T-helper 1 cell treated with Interleukin-12 subunit alpha and Interleukin-12 subunit beta and Interleukin-4 antibody, amounts not matched to agents 30 μg/mL and 1 μg/mL, for 36 hours (primary cell): ENCODE measurements at regions not wholly inside any gene's neighbourhood (a gene's known extent, or its start where the extent isn't known, plus 50 kb on each side); places are given as distances from the start of the nearest gene placed in this dataset.

ENCODE experiments used
- H3K27ac Mint-ChIP-seq: one replicate; pipeline ENCODE4 v1.8.0; 2021; ENCODE audit warnings: mild to moderate bottlenecking, mixed read lengths
- H3K27me3 Mint-ChIP-seq: one replicate; pipeline ENCODE4 v1.8.0; 2021; ENCODE audit warnings: low read depth, mixed read lengths
- H3K36me3 Mint-ChIP-seq: one replicate; pipeline ENCODE4 v1.8.0; 2021; ENCODE audit warnings: low read depth, mixed read lengths
- H3K4me1 Mint-ChIP-seq: one replicate; pipeline ENCODE4 v1.8.0; 2021; ENCODE audit warnings: low read depth, mixed read lengths
- H3K4me3 Mint-ChIP-seq: one replicate; pipeline ENCODE4 v1.8.0; 2021; ENCODE audit warnings: mild to moderate bottlenecking, moderate library complexity, mixed read lengths
- H3K9me3 Mint-ChIP-seq: one replicate; pipeline ENCODE4 v1.8.0; 2021; ENCODE audit warnings: mixed read lengths

- Mint-ChIP-seq H3K36me3 (no peaks in the 10 kb centered on the region), H3K4me3 (no peak overlapping the region), H3K4me1 (no peaks in the 10 kb centered on the region), H3K27me3 (peaks cover 15% of the 10 kb centered on the region), H3K27ac (no peak overlapping the region), H3K9me3 (no peaks in the 10 kb centered on the region)
These were observed 127.3 kb downstream of the TM2D1 start for GRCh38 chr1:61597601-61598000.

GRCh38 chr1:61593331-61593730 lies 131.6 kb downstream of the TM2D1 start:
- no peaks in the 10 kb centered on the region for H3K4me1 Mint-ChIP-seq
- H3K9me3 Mint-ChIP-seq = no peaks in the 10 kb centered on the region
- H3K27me3 Mint-ChIP-seq = peaks cover 15% of the 10 kb centered on the region
- no peak overlapping the region for H3K4me3 Mint-ChIP-seq
- no peaks in the 10 kb centered on the region for H3K36me3 Mint-ChIP-seq
- no peak overlapping the region for H3K27ac Mint-ChIP-seq

- H3K27me3 Mint-ChIP-seq = peaks cover 17% of the 10 kb centered on the region
- H3K4me1 Mint-ChIP-seq = no peaks in the 10 kb centered on the region
- no peaks in the 10 kb centered on the region for H3K9me3 Mint-ChIP-seq
These were observed 133.6 kb downstream of the TM2D1 start for GRCh38 chr1:61591351-61591750.

GRCh38 chr1:61588736-61589672 lies 135.9 kb downstream of the TM2D1 start:
- Mint-ChIP-seq H3K4me1 (no peaks in the 10 kb centered on the region), H3K4me3 (no peak overlapping the region), H3K27ac (no peak overlapping the region), H3K9me3 (no peaks in the 10 kb centered on the region), H3K27me3 (peaks cover 19% of the 10 kb centered on the region), H3K36me3 (no peaks in the 10 kb centered on the region)

More at GRCh38 chr1:61591351-61591750, 133.6 kb downstream of the TM2D1 start:
- Mint-ChIP-seq H3K36me3 (no peaks in the 10 kb centered on the region), H3K4me3 (no peak overlapping the region), H3K27ac (no peak overlapping the region)

GRCh38 chr1:61585714-61586113 lies 139.2 kb downstream of the TM2D1 start:
- H3K4me1 Mint-ChIP-seq = no peaks in the 10 kb centered on the region
- H3K27ac Mint-ChIP-seq = no peak overlapping the region
- peaks cover 21% of the 10 kb centered on the region for H3K27me3 Mint-ChIP-seq
- no peaks in the 10 kb centered on the region for H3K36me3 Mint-ChIP-seq
- H3K4me3 Mint-ChIP-seq = no peak overlapping the region
- no peaks in the 10 kb centered on the region for H3K9me3 Mint-ChIP-seq

- Mint-ChIP-seq H3K4me3 (no peak overlapping the region), H3K36me3 (no peaks in the 10 kb centered on the region), H3K4me1 (no peaks in the 10 kb centered on the region), H3K27ac (no peak overlapping the region), H3K9me3 (no peaks in the 10 kb centered on the region), H3K27me3 (peaks cover 21% of the 10 kb centered on the region)
These were observed 141.2 kb downstream of the TM2D1 start for GRCh38 chr1:61583703-61584102.

GRCh38 chr1:61581251-61581650 lies 143.7 kb downstream of the TM2D1 start:
- Mint-ChIP-seq H3K36me3 (no peaks in the 10 kb centered on the region), H3K4me1 (no peaks in the 10 kb centered on the region), H3K9me3 (no peaks in the 10 kb centered on the region)

GRCh38 chr1:61580417-61580816 lies 144.5 kb downstream of the TM2D1 start:
- H3K9me3 Mint-ChIP-seq = no peaks in the 10 kb centered on the region
- H3K4me1 Mint-ChIP-seq = no peaks in the 10 kb centered on the region
- peaks cover 20% of the 10 kb centered on the region for H3K27me3 Mint-ChIP-seq
- no peak overlapping the region for H3K27ac Mint-ChIP-seq
- no peaks in the 10 kb centered on the region for H3K36me3 Mint-ChIP-seq
- H3K4me3 Mint-ChIP-seq = no peak overlapping the region

More at GRCh38 chr1:61581251-61581650, 143.7 kb downstream of the TM2D1 start:
- H3K27ac Mint-ChIP-seq = no peak overlapping the region
- H3K4me3 Mint-ChIP-seq = no peak overlapping the region
- peaks cover 18% of the 10 kb centered on the region for H3K27me3 Mint-ChIP-seq

- Mint-ChIP-seq H3K27me3 (peaks cover 23% of the 10 kb centered on the region), H3K4me3 (no peak overlapping the region), H3K4me1 (no peaks in the 10 kb centered on the region), H3K9me3 (no peaks in the 10 kb centered on the region), H3K36me3 (no peaks in the 10 kb centered on the region), H3K27ac (no peak overlapping the region)
These were observed 145.1 kb downstream of the TM2D1 start for GRCh38 chr1:61579802-61580201.

GRCh38 chr1:61572046-61572445 lies 152.9 kb downstream of the TM2D1 start:
- Mint-ChIP-seq H3K27ac (no peak overlapping the region), H3K4me1 (no peaks in the 10 kb centered on the region), H3K9me3 (no peaks in the 10 kb centered on the region), H3K36me3 (no peaks in the 10 kb centered on the region), H3K27me3 (peaks cover 9% of the 10 kb centered on the region), H3K4me3 (no peak overlapping the region)

- no peak overlapping the region for H3K4me3 Mint-ChIP-seq
- H3K4me1 Mint-ChIP-seq = no peaks in the 10 kb centered on the region
- peaks cover under 1% of the 10 kb centered on the region for H3K27me3 Mint-ChIP-seq
- no peak overlapping the region for H3K27ac Mint-ChIP-seq
- H3K9me3 Mint-ChIP-seq = peaks cover 6% of the 10 kb centered on the region
- no peaks in the 10 kb centered on the region for H3K36me3 Mint-ChIP-seq
These were observed 154.8 kb downstream of the TM2D1 start for GRCh38 chr1:61570191-61570590.

GRCh38 chr1:61569303-61569621 lies 155.7 kb downstream of the TM2D1 start:
- no peaks in the 10 kb centered on the region for H3K27me3 Mint-ChIP-seq
- H3K4me1 Mint-ChIP-seq = no peaks in the 10 kb centered on the region
- H3K9me3 Mint-ChIP-seq = peaks cover 12% of the 10 kb centered on the region
- no peak overlapping the region for H3K4me3 Mint-ChIP-seq
- no peaks in the 10 kb centered on the region for H3K36me3 Mint-ChIP-seq
- no peak overlapping the region for H3K27ac Mint-ChIP-seq

- no peaks in the 10 kb centered on the region for H3K36me3 Mint-ChIP-seq
- no peak overlapping the region for H3K27ac Mint-ChIP-seq
- no peaks in the 10 kb centered on the region for H3K4me1 Mint-ChIP-seq
- peaks cover 12% of the 10 kb centered on the region for H3K9me3 Mint-ChIP-seq
- no peak overlapping the region for H3K4me3 Mint-ChIP-seq
- H3K27me3 Mint-ChIP-seq = no peaks in the 10 kb centered on the region
These were observed 156.3 kb downstream of the TM2D1 start for GRCh38 chr1:61568460-61569302.

GRCh38 chr1:61566177-61566576 lies 158.8 kb downstream of the TM2D1 start:
- H3K4me3 Mint-ChIP-seq = no peak overlapping the region
- no peaks in the 10 kb centered on the region for H3K36me3 Mint-ChIP-seq
- no peaks in the 10 kb centered on the region for H3K27me3 Mint-ChIP-seq
- H3K4me1 Mint-ChIP-seq = no peaks in the 10 kb centered on the region
- peaks cover 12% of the 10 kb centered on the region for H3K9me3 Mint-ChIP-seq
- no peak overlapping the region for H3K27ac Mint-ChIP-seq

GRCh38 chr1:61563611-61564010 lies 161.3 kb downstream of the TM2D1 start:
- no peak overlapping the region for H3K27ac Mint-ChIP-seq
- peaks cover 3% of the 10 kb centered on the region for H3K27me3 Mint-ChIP-seq
- no peaks in the 10 kb centered on the region for H3K36me3 Mint-ChIP-seq
- H3K9me3 Mint-ChIP-seq = peaks cover 12% of the 10 kb centered on the region
- H3K4me3 Mint-ChIP-seq = no peak overlapping the region
- H3K4me1 Mint-ChIP-seq = no peaks in the 10 kb centered on the region
